ENCODE measurements at regions not wholly inside any gene's neighbourhood (a gene's known extent, or its start where the extent isn't known, plus 50 kb on each side); places are given as distances from the start of the nearest gene placed in this dataset.
"Not testable (repeated sequence)": the region's sequence is repeated elsewhere in the genome, so short reads cannot be mapped to it uniquely, and the experiment has no call there.

- no peak for DNase-seq
Measured at GRCh38 chr12:90683871-90684270, 271.1 kb downstream of the CCER1 start.

GRCh38 chr12:90682398-90682797, 272.6 kb downstream of the CCER1 start:
- no peak for DNase-seq

GRCh38 chr12:90679674-90680073, 275.3 kb downstream of the CCER1 start:
- no peak for DNase-seq

GRCh38 chr12:90677552-90677951, 277.4 kb downstream of the CCER1 start:
- no peak for DNase-seq

GRCh38 chr12:90677055-90677454, 277.9 kb downstream of the CCER1 start:
- DNase-seq, result no peak

- DNase-seq, result no peak
Measured at GRCh38 chr12:90675106-90675505, 279.9 kb downstream of the CCER1 start.

GRCh38 chr12:90672081-90672480, 282.9 kb downstream of the CCER1 start:
- no peak for DNase-seq

- DNase-seq, result not testable (repeated sequence)
Measured at GRCh38 chr12:90663949-90664348, 291.0 kb downstream of the CCER1 start.

GRCh38 chr12:90659060-90659459, 295.9 kb downstream of the CCER1 start:
- DNase-seq, result no peak

- DNase-seq, result no peak
Measured at GRCh38 chr12:90653040-90653439, 301.9 kb downstream of the CCER1 start.

GRCh38 chr12:90652280-90652679, 302.7 kb downstream of the CCER1 start:
- DNase-seq, result no peak

- no peak for DNase-seq
Measured at GRCh38 chr12:90645181-90645580, 309.8 kb downstream of the CCER1 start.

GRCh38 chr12:90631591-90632212, 323.3 kb downstream of the CCER1 start:
- DNase-seq, result no peak

GRCh38 chr12:90630006-90630405, 325.0 kb downstream of the CCER1 start:
- DNase-seq, result peak; percentile 92

GRCh38 chr12:90628213-90628612, 326.8 kb downstream of the CCER1 start:
- DNase-seq, result no peak

- DNase-seq, result no peak
Measured at GRCh38 chr12:90627180-90627896, 327.6 kb downstream of the CCER1 start.

GRCh38 chr12:90622431-90622830, 332.5 kb downstream of the CCER1 start:
- no peak for DNase-seq

- no peak for DNase-seq
Measured at GRCh38 chr12:90621927-90622326, 333.0 kb downstream of the CCER1 start.

- DNase-seq, result no peak
Measured at GRCh38 chr12:90619943-90620342, 335.0 kb downstream of the CCER1 start.

GRCh38 chr12:90618586-90618985, 336.4 kb downstream of the CCER1 start:
- no peak for DNase-seq

GRCh38 chr12:90611891-90612290, 343.1 kb downstream of the CCER1 start:
- no peak for DNase-seq

- no peak for DNase-seq
Measured at GRCh38 chr12:90611048-90611447, 343.9 kb downstream of the CCER1 start.

GRCh38 chr12:90593596-90594295, 361.2 kb downstream of the CCER1 start:
- no peak for DNase-seq

GRCh38 chr12:90589956-90590355, 365.0 kb downstream of the CCER1 start:
- DNase-seq, result no peak

All from NCI-H345 (cell line).